Activated naive CD4-positive, alpha-beta T cell treated with anti-CD3 and anti-CD28 coated beads, Interleukin-2, amount 10 ng/mL, durations not matched to agents 7 days and 5 days (primary cell): ENCODE measurements at regions not wholly inside any gene's neighbourhood (a gene's known extent, or its start where the extent isn't known, plus 50 kb on each side); places are given as distances from the start of the nearest gene placed in this dataset.

Experiments
- CTCF ChIA-PET: fragments of 350-600 bp; sonication (Branson Sonifier 250); formaldehyde crosslinking; loops from one replicate; lab custom pipeline; 2021; ENCODE audit warnings: antibody characterized with exemption; lab: Charles Lee
- DNase-seq: peaks from one replicate; pipeline ENCODE4 v3.0.0-alpha.2; 2020
- H3K27ac Mint-ChIP-seq: one replicate; pipeline ENCODE4 v1.8.0; 2021; ENCODE audit warnings: mild to moderate bottlenecking, moderate library complexity, mixed read lengths
- H3K27me3 Mint-ChIP-seq: one replicate; pipeline ENCODE4 v1.8.0; 2021; ENCODE audit warnings: mild to moderate bottlenecking, mixed read lengths
- H3K36me3 Mint-ChIP-seq: one replicate; pipeline ENCODE4 v1.8.0; 2021; ENCODE audit warnings: mixed read lengths
- H3K4me1 Mint-ChIP-seq: one replicate; pipeline ENCODE4 v1.8.0; 2021; ENCODE audit warnings: mixed read lengths
- H3K4me3 Mint-ChIP-seq: one replicate; pipeline ENCODE4 v1.8.0; 2021; ENCODE audit warnings: mild to moderate bottlenecking, moderate library complexity, mixed read lengths
- H3K9me3 Mint-ChIP-seq: one replicate; pipeline ENCODE4 v1.8.0; 2021; ENCODE audit warnings: mixed read lengths

DNA sequence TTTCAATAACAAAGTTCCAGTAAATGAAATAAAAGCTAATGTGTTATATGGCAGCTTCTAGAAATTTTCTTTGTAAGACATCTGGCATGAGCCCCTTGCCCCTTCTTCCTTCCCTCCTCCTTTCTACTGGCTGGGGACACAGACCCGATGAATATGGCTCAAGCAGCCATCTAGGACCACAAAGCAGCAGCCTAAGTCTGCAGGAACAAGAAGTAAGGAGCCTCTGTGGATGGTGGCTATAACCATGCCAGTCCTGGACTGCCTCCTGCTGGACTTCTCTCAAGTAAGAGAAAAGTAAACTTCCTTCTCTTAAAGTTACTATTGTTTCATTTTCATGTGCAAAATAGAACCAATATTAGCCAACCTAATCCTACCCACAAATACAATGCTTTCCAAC is 114.9 kb upstream of the DST start:
- no peak overlapping the region for H3K4me3 Mint-ChIP-seq
- H3K27me3 Mint-ChIP-seq: peaks cover 6% of the 10 kb centered on the region
- H3K27ac Mint-ChIP-seq: no peak overlapping the region
- no peaks in the 10 kb centered on the region for H3K36me3 Mint-ChIP-seq
- no peak for DNase-seq
- H3K9me3 Mint-ChIP-seq: no peaks in the 10 kb centered on the region
- CTCF ChIA-PET: interaction anchor here (1.2 kb wide), 1 partner anchor 55 kb away, joined by 3 read pairs; no protein-coding TSS in a partner anchor
- no peaks in the 10 kb centered on the region for H3K4me1 Mint-ChIP-seq

DNA sequence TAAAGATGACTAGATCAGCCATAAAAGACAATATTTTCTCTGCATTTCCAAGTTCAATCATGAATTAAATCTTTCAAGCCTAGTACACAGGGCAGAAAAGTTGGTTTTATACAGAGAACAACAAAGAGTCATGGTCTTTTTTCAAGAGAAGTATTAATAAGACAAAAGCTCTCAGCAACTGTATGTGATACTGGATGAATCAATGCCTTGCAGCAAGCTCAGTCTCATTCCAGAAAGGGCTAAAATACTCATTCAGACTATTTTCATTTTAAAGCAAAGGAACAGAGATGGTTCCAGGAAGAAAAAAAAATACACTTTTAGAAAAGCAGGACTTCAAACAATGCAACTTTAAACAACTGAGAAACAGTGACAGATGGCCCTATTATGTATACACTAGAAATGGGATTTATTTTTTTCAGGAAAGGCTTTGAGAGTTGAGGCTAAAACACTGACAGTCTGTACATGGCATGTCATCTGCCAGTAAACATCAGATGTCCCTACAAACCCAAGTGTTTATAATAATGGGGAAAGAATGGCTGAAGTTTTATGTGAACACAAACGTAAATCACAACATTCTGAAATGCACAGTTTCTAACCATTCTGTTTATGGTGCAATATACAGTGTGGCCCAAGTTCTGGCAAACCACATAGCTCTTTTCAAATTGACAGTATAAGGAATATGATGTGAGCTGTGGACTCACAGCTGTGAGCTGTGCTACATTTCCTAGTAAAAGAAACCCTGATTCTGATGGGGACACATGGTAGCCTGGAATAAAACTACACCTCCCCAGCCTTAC is 114.3 kb upstream of the DST start:
- Mint-ChIP-seq H3K27me3 (peaks cover 6% of the 10 kb centered on the region), H3K27ac (no peak overlapping the region)
- CTCF ChIA-PET: interaction anchor here (1.2 kb wide), 1 partner anchor 54 kb away, joined by 3 read pairs; no protein-coding TSS in a partner anchor

DNA sequence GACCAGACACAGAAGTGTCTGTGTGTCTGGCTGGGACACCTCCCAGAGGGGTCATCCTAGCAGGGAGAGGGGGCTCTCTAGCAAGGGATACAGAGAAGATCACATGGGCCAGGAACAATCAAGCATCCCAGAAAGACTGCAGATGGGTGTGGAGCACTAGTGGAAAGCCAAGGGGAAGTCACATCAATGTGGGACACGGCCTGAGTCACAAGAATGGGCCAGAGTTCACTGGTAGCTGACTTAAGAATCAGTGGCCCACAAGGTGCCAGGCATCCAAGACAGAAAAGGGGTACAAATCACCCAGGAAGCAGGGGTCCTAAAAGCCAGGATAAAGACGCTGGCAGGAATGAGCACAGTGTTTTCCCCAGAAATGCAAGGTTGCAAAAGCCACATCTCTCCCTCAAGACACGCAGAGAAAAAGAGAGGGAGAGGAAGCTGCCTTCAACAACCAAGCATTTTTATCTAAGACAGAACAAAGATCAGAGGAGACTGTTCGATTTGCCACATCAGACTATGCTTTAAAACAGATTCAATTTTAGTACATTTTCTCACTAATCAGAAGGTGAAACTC is 113.6 kb upstream of the DST start:
- no peak for DNase-seq
- H3K9me3 Mint-ChIP-seq: no peaks in the 10 kb centered on the region
- peaks cover 6% of the 10 kb centered on the region for H3K27me3 Mint-ChIP-seq
- CTCF ChIA-PET: interaction anchor here (1.2 kb wide), 1 partner anchor 54 kb away, joined by 3 read pairs; no protein-coding TSS in a partner anchor
- no peaks in the 10 kb centered on the region for H3K4me1 Mint-ChIP-seq
- H3K36me3 Mint-ChIP-seq: no peaks in the 10 kb centered on the region
- no peak overlapping the region for H3K4me3 Mint-ChIP-seq
- no peak overlapping the region for H3K27ac Mint-ChIP-seq

More for the DNA sequence above, 114.3 kb upstream of the DST start:
- H3K4me3 Mint-ChIP-seq: no peak overlapping the region
- no peak for DNase-seq
- no peaks in the 10 kb centered on the region for H3K36me3 Mint-ChIP-seq
- H3K9me3 Mint-ChIP-seq: no peaks in the 10 kb centered on the region
- H3K4me1 Mint-ChIP-seq: no peaks in the 10 kb centered on the region

DNA sequence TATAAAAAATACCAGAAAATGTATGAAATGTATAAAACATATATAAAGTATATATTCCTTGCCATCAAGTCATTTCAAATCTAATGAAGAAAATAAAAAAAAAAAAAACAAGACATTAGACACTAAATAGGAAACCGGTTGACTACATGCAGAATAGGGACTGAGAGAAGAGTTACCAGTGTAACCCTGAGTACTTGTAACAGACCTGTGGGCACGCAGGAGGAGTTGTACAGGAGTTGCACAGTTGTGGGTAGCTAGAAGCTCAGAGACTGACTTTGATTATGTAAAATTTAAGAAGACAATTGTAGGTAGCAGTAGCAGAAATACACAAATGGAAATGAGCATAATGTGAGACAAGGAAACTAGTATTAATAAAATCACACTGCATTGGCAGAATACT is 112.4 kb upstream of the DST start:
- Mint-ChIP-seq H3K27me3 (peaks cover 6% of the 10 kb centered on the region), H3K4me1 (no peaks in the 10 kb centered on the region), H3K9me3 (no peaks in the 10 kb centered on the region), H3K36me3 (no peaks in the 10 kb centered on the region), H3K4me3 (no peak overlapping the region), H3K27ac (no peak overlapping the region)
- DNase-seq: no peak
- CTCF ChIA-PET: no interaction called here

DNA sequence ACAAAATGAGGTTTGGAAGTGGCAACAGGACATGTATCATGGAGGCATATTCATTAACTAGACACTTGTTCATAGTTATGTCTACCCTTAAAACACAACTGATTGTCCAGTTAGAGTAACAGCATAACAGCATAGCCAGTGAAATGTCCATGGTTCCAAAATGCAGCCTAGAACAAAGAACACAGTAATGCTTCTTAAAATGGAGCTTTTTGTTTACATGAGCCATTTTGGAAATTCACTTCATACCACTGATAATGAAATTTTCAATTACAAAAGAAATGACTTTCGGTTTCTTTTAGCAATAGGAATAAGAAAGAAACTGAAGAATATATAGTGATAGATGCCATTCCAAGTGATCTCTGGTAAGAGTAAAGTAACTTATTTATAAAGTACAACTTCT is 111.1 kb upstream of the DST start:
- Mint-ChIP-seq H3K27me3 (peaks cover 6% of the 10 kb centered on the region), H3K4me1 (no peaks in the 10 kb centered on the region), H3K4me3 (no peak overlapping the region), H3K9me3 (no peaks in the 10 kb centered on the region), H3K36me3 (no peaks in the 10 kb centered on the region), H3K27ac (no peak overlapping the region)
- CTCF ChIA-PET: no interaction called here
- no peak for DNase-seq

DNA sequence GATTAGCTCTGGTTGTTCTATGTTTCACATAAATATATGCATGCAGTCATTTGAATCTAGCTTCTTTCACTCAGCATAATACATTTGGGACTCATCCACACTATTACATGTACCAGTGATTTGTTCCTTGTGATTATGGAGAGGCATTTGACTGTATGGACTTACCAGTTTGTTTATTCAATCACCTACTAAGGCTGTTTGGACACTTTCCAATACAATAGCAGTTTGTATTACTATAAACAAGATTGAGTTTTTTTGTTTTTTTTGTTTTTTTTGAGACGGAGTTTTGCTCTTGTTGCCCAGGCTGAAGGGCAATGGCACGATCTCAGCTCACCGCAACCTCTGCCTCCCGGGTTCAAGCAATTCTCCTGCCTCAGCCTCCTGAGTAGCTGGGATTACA is 109.8 kb upstream of the DST start:
- no peaks in the 10 kb centered on the region for H3K36me3 Mint-ChIP-seq
- no peak overlapping the region for H3K4me3 Mint-ChIP-seq
- H3K9me3 Mint-ChIP-seq: no peaks in the 10 kb centered on the region
- no peak overlapping the region for H3K27ac Mint-ChIP-seq
- H3K27me3 Mint-ChIP-seq: peaks cover 6% of the 10 kb centered on the region
- CTCF ChIA-PET: interaction anchor here (1.5 kb wide), 1 partner anchor 10 kb away, joined by 3 read pairs; no protein-coding TSS in a partner anchor
- DNase-seq: no peak
- no peaks in the 10 kb centered on the region for H3K4me1 Mint-ChIP-seq

DNA sequence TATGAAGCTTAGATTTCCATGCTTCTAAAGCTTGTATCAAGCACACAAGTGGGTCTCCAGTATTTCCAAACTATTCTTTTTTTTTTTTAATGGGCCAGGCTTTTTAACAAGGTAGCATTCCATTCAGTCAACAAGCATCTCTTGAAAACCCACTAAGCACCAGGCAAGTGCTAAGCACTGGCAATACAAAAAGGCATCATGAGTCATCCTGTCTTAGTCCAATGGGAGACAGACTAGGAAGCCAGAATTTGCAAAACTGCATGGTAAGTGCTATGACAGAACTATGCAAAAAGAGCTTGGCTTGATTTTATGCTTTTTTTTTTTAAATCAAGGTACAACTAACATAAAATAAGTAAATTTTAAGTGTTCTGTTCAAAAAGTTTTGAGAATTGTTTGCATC is 109.3 kb upstream of the DST start:
- CTCF ChIA-PET: interaction anchor here (0.7 to 1.5 kb wide), 2 partner anchors 9 to 159 kb away, joined by 3 to 5 read pairs; no protein-coding TSS in a partner anchor
- Mint-ChIP-seq H3K27ac (no peak overlapping the region), H3K4me3 (no peak overlapping the region), H3K27me3 (peaks cover 9% of the 10 kb centered on the region), H3K36me3 (no peaks in the 10 kb centered on the region), H3K9me3 (no peaks in the 10 kb centered on the region), H3K4me1 (no peaks in the 10 kb centered on the region)
- DNase-seq: no peak

DNA sequence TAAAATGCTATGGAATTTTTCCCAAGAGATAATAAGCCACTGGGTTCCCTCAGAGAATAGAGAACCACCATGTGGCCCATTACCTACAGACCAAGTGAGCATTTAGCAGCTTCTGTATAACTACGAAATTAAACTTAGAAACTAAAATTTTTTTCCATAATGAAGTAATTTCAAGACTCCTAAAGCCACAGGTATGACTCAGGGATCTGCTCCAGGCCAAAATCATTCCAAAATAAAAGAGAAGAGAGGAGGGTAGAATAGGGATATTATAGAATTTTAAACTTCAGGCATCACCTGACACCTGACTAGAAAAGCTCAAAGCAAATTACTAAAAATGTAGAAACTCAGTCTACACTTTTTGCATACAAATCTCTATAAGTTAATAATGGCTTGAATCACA is 108.9 kb upstream of the DST start:
- CTCF ChIA-PET: interaction anchor here (0.7 to 1.5 kb wide), 2 partner anchors 9 to 158 kb away, joined by 3 to 5 read pairs; no protein-coding TSS in a partner anchor
- no peak overlapping the region for H3K4me3 Mint-ChIP-seq
- no peak overlapping the region for H3K27ac Mint-ChIP-seq
- no peaks in the 10 kb centered on the region for H3K4me1 Mint-ChIP-seq
- no peak for DNase-seq
- no peaks in the 10 kb centered on the region for H3K36me3 Mint-ChIP-seq
- no peaks in the 10 kb centered on the region for H3K9me3 Mint-ChIP-seq
- H3K27me3 Mint-ChIP-seq: peaks cover 13% of the 10 kb centered on the region

DNA sequence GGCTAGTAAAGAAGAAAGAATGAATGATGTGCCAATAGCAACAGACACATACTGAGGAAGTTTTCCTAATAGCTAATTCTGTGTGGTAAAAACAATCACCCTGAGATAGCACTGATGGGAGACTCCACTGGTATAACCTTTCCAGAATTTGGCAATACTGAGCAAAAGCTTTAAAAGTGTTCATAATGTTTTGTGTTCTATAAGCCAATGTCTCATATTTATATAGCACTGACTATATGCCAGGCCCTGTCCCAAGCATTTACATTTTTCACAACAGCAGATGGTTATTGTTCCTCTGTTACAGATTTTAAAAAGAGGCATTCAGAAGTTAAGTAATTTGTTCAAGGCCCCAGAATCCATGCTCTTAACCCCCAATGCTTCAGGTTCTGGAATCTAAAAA is 108.0 kb upstream of the DST start:
- no peak overlapping the region for H3K27ac Mint-ChIP-seq
- H3K27me3 Mint-ChIP-seq: peaks cover 12% of the 10 kb centered on the region
- CTCF ChIA-PET: no interaction called here
- no peaks in the 10 kb centered on the region for H3K36me3 Mint-ChIP-seq
- H3K4me1 Mint-ChIP-seq: no peaks in the 10 kb centered on the region
- H3K4me3 Mint-ChIP-seq: no peak overlapping the region
- no peak for DNase-seq
- no peaks in the 10 kb centered on the region for H3K9me3 Mint-ChIP-seq

DNA sequence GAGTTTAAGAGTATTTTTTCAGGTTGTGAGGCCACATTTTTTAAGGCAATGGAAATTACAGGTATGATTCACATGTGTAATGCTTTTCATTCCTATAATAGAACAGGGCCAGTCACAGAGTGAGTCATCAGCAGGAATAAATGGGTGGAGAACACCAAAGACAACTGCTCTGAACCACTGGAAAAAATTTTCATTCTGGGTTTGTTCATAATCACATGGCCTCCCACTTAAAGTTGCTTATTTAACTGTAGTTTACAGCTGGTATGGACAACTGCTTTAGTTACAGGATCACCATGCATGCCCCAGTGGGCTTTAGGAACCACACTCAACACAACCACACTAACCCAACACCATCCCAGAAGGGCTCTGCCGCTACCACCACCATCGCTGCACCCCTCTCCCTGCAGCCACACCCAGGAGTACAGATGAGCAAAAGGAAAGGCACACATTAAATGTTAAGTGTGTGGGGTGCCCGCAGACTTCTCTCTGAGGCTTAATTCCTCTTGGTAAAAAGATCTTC is 107.0 kb upstream of the DST start:
- no peak overlapping the region for H3K4me3 Mint-ChIP-seq
- no peaks in the 10 kb centered on the region for H3K36me3 Mint-ChIP-seq
- no peak overlapping the region for H3K27ac Mint-ChIP-seq
- H3K4me1 Mint-ChIP-seq: no peaks in the 10 kb centered on the region
- no peaks in the 10 kb centered on the region for H3K9me3 Mint-ChIP-seq
- CTCF ChIA-PET: no interaction called here
- H3K27me3 Mint-ChIP-seq: peaks cover 12% of the 10 kb centered on the region
- no peak for DNase-seq

DNA sequence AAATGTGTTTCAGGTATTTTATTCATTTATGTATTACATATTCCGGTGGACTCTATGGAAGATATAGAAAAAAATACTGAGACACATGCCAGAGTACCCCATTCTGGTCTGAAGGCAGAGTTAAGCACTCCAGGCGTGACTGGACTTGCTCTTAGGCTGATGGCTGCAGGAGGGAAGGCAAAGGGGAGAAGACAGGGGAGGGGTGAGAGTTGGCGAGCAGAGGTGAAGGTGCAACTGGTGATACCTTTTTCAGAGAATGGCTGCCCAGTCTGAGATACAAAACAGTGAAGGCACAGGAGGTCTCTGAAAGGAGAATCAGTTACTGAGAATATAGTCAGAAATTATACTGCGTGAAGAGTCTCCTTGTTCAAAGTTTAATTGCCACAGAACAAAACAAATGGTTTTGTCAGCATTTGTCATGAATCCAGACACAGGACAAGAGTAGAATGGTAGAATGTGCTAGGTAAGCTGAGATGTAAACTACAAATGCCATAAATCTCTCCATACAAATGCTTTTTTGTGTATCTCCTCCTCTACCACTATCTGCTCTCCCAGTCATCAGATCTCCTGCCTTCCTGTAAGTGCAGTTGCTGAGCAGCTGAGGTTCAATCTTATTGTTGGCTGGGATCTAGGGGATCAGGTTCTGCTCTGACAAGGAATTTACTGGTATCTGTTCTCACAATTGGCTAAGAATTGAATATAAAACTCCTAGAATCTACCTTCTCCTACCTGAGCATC is 104.2 kb upstream of the DST start:
- H3K9me3 Mint-ChIP-seq: no peaks in the 10 kb centered on the region
- CTCF ChIA-PET: no interaction called here
- DNase-seq: no peak
- no peaks in the 10 kb centered on the region for H3K36me3 Mint-ChIP-seq
- H3K4me1 Mint-ChIP-seq: no peaks in the 10 kb centered on the region
- no peak overlapping the region for H3K27ac Mint-ChIP-seq
- H3K4me3 Mint-ChIP-seq: no peak overlapping the region
- H3K27me3 Mint-ChIP-seq: peaks cover 20% of the 10 kb centered on the region

DNA sequence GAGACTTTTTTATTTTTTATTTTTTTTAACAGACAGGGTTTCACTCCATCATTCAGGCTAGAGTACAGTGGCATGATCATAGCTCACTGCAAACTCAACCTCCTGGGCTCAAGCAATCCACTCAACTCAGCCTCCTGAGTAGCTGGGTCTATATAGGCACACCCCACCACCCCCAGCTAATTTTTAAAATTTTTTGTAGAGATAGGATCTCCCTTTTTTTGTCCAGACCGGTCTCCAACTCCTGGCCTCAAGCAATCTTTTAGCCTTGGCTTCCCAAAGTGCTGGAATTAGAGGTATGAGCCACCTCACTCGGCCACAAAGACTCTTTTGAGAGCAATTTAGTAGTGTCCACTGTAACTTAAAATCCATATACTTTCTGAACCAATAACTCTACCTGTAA is 103.3 kb upstream of the DST start:
- Mint-ChIP-seq H3K4me1 (no peaks in the 10 kb centered on the region), H3K27me3 (peaks cover 20% of the 10 kb centered on the region), H3K9me3 (no peaks in the 10 kb centered on the region), H3K36me3 (no peaks in the 10 kb centered on the region), H3K4me3 (no peak overlapping the region), H3K27ac (no peak overlapping the region)
- no peak for DNase-seq
- CTCF ChIA-PET: no interaction called here

DNA sequence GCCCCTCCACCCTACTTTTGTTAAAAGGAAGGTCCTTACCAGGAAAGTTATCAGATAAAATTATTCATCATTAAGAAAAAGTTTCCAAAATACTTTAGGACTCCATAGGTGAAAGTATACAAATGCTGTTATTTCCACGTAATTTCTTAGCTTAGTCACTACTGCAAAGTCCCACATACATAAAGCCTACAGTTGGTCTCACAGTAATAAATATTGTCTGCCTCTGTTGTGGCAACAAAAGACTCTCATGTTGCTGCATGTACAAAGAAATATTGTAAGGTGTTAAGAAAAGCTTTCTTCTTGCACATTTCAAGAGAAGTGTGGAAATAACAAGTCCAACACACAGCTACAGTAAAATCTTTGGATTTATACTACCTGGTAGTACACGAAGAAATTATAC is 102.4 kb upstream of the DST start:
- Mint-ChIP-seq H3K4me1 (no peaks in the 10 kb centered on the region), H3K27ac (no peak overlapping the region), H3K27me3 (peaks cover 22% of the 10 kb centered on the region), H3K4me3 (no peak overlapping the region), H3K9me3 (no peaks in the 10 kb centered on the region), H3K36me3 (no peaks in the 10 kb centered on the region)
- CTCF ChIA-PET: no interaction called here
- no peak for DNase-seq

DNA sequence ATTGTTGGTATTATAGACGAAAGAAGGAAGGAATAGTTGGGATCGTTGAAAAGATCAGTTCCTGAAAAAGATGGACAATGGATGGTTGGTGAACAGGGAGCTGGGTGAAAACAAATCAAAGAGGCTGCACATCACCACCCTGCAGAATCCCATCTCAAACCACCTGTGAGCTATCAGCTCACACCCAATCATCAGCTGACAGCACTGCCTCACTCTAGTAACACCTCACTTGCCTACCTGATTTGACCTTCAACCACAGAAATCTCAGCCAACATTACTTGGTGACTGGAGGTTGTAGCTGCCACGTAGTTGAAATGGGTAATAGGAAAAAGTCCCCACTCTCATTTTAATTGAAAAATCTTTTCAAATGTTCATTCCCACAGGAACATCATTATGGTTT is 101.8 kb upstream of the DST start:
- Mint-ChIP-seq H3K27ac (no peak overlapping the region), H3K4me1 (no peaks in the 10 kb centered on the region), H3K36me3 (no peaks in the 10 kb centered on the region), H3K4me3 (no peak overlapping the region), H3K27me3 (peaks cover 23% of the 10 kb centered on the region), H3K9me3 (no peaks in the 10 kb centered on the region)
- no peak for DNase-seq
- CTCF ChIA-PET: no interaction called here
